NCI-H2107 (cell line): ENCODE measurements at regions not wholly inside any gene's neighbourhood (a gene's known extent, or its start where the extent isn't known, plus 50 kb on each side); places are given as distances from the start of the nearest gene placed in this dataset.

Source experiments
- DNase-seq: peaks from one replicate; lab custom pipeline; 2025; lab: John Stamatoyannopoulos, UW

GRCh38 chr13:50319635-50320255 is 304.5 kb downstream of the KCNRG start:
- DNase-seq, result no peak

- no peak for DNase-seq
These were observed 305.1 kb downstream of the KCNRG start for GRCh38 chr13:50320271-50320862.

DNA sequence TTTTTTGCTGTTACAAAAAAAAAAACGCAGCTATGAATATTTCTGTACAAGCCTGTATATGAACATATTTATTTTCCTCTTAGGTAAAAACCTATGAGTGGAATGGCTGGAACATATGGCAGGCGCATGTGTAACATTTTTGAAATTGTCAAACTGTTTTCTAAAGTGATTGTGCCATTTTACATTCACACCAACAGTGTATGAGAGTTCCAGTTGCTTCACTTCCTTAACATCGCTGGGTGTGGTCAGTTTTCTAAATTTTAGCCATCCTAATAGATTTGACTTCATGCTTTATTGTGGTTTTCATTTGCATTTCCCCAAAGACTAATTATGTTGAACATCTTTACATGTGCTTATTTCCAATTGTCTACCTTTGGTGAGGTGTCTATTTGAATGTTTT is 306.8 kb downstream of the KCNRG start:
- DNase-seq, result no peak

GRCh38 chr13:50323440-50324065 is 308.3 kb downstream of the KCNRG start:
- DNase-seq, result no peak

GRCh38 chr13:50326271-50326670 is 311.0 kb downstream of the KCNRG start:
- no peak for DNase-seq

- DNase-seq, result no peak
These were observed 311.6 kb downstream of the KCNRG start for GRCh38 chr13:50326811-50327210.

DNA sequence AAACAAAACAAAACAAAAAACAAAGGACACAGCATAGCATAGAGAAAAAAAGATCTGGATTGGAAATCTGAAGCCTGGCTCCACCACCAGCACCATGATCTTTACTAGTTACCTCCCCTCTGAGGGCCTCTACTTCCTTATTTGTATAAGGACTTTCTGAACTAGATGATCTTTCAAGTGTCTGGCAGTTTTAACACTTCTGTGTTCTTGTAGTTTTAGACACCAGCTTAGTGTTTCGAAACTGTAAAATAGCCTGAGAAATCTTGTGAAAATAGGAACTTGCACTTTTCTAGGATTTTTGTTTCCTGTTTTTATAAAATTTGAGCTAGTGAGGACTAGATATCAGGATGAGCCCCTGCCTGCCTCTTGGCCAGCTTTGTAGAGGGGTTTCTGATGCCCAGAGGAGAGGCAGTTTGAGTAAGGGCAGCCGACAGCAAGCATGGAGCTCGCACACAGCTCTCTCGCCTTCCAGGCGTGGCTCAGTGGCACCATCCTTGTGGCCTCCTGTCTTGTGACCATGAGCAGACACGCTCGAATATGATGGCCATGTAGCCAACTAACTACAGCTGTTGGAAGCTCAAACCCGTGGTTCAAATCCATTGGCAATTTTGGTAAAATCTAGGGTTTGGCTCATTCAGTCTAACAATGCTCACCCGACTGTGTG is 319.0 kb downstream of the KCNRG start:
- no peak for DNase-seq

GRCh38 chr13:50334944-50335343 is 319.7 kb downstream of the KCNRG start:
- no peak for DNase-seq

- DNase-seq, result no peak
These were observed 324.0 kb downstream of the KCNRG start for GRCh38 chr13:50339271-50339670.

DNA sequence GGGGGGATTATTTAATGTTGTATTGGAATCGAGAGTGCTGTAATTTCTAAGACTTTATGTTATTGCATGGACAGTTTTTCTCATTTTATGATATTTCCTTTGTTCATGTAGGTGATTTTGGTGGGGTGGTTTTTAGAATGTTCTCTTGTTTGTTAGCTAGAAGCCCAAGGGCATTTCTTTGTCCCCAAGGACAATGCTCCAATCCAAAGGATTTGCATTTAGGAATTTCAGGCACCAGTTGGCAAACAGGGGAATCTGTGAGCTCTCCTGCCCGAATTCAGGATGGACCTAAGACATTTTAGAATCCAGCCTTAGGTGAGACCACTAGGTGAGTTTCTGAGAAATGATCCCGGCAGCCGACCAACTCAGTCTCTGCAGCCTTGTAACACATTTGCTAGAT is 324.9 kb downstream of the KCNRG start:
- no peak for DNase-seq

DNA sequence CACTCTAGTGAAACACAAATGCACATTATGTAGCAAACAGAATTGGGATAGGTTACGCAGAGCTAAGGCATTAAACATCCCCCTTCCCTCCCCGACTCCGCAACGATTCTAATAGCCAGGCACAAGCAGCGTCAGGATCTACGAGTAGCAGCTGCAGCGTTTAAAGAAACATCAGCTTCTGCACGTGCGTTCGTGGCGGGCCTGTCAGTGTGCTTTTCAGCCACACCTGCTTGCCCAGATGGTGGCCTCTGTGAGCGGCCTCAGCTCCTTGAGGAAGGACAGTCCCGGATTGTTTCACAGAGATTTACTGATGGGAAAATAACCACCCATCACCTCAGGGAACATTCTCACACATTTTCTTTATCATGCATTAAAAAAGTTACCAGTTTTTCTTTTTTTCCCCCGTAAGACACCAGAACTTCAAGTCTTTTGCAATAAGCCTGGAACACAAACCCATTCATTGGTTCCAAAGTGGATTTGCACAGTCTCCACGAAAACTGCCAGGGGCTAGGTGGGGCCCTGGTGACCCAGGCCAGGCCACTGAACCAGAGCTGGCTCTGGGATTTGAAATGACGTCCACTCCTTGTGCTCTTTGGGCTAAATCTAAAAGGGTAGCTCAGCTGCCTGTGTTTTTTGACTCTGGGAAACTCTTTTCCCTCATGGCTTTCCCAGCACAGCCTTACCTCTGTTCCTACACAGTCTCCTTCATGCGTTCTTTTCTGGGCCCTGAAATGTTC is 325.5 kb downstream of the KCNRG start:
- peak; percentile 41 for DNase-seq

DNA sequence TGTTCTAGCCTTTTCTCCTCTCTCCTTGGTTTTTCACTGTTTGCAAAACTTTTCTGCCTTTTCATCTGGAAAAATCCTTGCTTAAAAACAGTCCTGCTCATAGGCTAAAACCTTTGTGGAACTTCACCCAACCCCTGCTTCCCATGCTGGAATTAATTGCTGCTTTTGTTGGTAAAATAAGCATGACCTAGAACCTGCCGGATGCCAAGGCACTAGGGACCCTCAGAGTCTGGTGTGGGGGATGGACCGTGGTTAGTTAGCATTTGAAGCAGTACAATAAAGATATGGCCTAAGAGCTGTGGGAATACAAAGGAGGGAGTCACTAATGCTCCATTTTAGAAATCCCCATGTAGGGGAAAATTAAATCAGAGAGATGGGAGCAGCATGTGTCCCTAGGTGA is 326.3 kb downstream of the KCNRG start:
- no peak for DNase-seq

GRCh38 chr13:50344717-50345116 is 329.5 kb downstream of the KCNRG start:
- peak; percentile 53 for DNase-seq

DNA sequence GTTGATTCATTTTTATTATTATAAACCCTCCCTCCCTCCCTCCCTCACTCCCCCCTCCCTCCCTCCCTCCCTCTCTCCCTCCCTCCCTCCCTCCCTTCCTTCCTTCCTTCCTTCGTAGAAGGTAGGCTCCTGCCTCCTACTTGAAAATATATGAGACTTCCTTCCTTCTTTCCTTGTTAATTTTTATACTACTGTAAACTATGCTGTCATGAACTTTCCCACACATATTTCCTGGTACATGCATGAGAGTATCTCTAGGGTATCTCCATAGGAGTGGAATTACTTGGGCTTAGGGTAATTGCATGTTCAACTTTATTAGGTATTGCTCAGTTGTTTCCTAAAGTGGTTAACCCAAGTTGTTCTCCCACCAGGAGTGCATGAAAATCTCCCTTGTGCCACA is 330.6 kb downstream of the KCNRG start:
- DNase-seq, result no peak

- DNase-seq, result no peak
These were observed 333.1 kb downstream of the KCNRG start for GRCh38 chr13:50348371-50348770.

DNA sequence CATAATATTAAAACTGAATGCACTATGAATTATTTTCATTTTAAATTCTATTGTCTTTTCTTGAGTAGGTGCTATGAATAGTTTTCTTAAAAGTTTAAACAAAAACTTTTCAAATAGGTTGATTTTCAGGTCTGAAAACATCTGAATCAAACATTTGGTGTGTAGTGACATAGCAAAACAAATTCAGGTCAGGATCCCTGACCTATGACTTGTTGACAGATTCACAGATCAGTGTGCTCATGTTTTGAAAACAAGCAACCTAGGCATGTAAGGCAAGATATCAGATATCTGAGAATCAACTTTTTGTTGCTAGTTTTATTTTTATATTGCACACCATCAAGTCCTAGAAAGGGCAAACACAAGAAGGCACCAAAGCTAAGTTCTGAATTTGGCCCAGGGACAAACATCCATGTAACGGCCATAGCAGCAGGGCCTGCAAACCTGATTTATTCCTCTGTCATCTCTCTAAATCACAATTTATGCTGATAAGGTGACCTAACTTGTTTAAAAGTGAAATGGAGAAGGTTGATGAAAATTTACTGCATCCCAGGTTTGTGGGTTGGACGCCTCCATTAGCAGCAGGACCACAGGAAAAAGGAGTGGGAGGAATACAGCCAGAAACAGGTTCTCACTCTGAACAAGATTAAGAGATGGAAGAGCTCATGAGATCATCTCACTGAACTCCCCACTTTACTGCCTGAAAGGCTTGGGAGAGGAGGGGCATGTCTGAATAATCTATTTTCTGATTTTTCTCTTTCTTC is 337.7 kb downstream of the KCNRG start:
- no peak for DNase-seq

DNA sequence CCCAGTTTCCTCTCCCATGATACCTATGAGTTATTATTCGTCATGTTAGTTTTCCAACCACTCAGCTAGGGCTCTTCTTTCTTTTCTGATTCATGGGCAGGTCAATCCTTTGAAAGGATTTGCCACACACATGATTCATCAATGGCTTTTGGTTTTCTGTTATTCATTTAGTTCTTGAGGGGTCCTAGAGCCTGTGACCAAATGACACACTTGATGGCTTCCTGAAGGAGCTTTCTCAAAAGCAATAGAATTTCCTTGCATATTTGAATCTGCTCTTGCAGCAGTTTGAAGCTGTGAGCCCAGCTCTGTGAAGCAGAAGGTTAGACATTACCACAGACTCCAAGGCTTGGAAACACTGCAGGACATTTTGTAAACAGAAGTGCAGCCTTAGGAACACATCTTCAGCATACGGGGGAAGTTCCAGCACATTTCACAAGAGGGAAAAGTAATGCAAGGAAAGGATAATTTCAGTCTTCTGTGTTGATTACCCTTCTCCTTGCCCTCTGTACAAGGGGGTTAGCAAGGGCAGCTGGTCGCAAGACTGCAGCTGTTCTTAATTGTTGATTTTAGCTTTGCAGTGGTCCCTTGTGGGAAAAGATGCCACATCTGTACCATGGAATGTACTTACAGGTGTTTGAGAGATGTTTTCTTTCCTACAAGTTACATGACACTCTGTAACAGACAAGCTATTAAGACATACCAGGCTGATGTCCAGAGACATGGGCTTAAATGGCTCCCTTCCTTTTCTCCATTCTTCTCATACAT is 338.6 kb downstream of the KCNRG start:
- no peak for DNase-seq

DNA sequence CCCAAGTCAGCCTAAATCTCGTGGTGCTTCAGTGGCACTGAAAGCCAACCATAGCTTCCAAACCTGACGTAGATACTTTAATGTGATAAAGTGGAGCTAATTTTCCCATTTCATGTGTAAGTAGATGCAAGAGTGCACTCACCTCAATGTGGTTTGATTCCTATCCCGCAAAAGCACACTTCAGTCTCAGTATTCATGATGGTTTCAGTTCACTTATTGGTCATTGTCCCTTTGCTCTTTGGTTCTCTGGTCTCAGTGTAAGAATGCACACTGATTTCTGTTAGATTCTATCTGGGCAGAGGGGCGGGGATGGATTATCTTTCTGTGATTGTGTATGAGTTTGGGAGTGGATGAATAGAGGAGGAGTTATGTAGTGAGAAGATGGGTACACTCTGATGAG is 340.6 kb downstream of the KCNRG start:
- no peak for DNase-seq

DNA sequence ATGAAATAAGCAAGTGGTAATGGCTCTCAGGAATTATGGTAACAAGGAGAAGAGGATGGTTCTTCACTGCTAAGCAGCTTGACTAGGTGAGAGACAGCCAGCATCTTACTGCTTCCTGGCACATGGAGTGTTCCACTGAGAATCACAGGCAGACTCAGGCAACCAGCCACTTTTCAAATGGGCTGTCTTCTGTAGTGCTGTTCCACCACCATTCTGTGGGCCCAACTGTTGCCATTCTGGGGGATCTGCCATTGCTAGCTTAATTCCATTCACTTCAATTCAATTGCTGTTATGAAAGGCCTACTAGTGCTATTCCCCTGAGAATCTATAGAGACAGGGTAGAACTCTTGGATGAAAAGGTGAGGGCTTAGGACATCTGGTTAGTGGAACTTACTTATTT is 341.9 kb downstream of the KCNRG start:
- DNase-seq, result no peak

DNA sequence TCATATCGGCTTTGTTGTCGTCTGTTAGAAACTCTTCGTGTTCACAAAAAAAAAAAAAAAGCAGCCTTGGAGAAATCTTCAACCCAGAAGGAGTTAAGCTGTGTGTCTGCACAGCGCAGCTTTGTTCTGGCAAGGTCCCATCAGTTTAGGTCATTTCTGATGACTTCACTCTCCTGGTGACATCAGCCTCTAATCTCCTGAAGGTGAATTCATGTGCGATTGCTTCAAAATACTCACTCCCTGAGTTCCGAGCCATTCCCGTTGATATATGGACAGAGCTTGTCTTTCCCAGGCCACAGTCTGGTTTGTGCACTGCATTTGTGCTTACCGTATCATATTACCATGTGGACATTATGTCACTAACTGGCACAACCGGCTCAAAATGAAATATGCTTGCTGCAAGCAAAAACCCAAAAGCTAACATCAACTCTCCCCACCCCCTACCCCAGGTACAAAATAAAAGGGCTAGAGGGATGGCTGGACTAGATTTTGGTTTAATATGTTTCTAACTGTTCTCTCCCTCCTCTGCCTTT is 342.4 kb downstream of the KCNRG start:
- peak; percentile 40 for DNase-seq
